H1 (cell line): ENCODE measurements at regions not wholly inside any gene's neighbourhood (a gene's known extent, or its start where the extent isn't known, plus 50 kb on each side); places are given as distances from the start of the nearest gene placed in this dataset.

Experiments used
- CBX5 ChIP-seq: fragments of 300-800, 300-1000 bp; sonication (generic); IDR thresholded peaks from 2 replicates; pipeline ENCODE4 v1.7.1; 2016; ENCODE audit warnings: antibody characterized with exemption, low read length, low read depth
- POLR2A ChIP-seq, 2 experiments: IDR thresholded peaks; 1 replicate in 1 of 2; 2 replicates in 1 of 2; pipeline ENCODE4 v1.6.1; 2011; ENCODE audit warnings: low read depth in 2 of 2, low read length in 2 of 2, mild to moderate bottlenecking in 2 of 2; ENCODE audit errors: control extremely low read depth in 1 of 2
- POLR2AphosphoS5 ChIP-seq: IDR thresholded peaks from 2 replicates; pipeline ENCODE4 v1.6.1; 2011; ENCODE audit warnings: low read depth, low read length
- TF ChIP-seq, protein P1 (sequence below): fragments of 300-600 bp; sonication (generic); IDR thresholded peaks from 2 replicates; pipeline ENCODE4 v1.7.1; 2012; ENCODE audit warnings: low read length, moderate library complexity, mild to moderate bottlenecking, inconsistent platforms; ENCODE audit not compliant: insufficient replicate concordance

DNA sequence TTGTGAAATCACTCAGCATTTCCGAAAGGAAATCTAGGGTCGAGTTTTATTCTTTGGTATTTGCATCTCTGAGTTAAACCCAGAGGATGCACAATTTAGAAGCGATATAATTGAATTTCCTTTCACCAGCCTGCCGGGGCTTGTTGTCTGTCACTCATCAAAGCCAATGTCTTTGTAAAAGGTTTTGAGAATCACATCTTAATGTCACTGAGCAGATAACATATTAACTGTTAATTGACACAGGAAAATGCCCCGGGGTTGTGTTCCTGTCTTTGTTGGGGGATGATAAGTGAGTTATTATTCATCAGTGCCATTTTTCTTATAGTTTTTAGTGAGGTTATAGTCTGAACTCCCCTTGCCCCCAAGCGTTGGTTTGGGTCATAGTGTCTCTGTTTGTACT, 73.4 kb downstream of the DUSP6 start (continued):
- TF ChIP-seq, protein P1, sequence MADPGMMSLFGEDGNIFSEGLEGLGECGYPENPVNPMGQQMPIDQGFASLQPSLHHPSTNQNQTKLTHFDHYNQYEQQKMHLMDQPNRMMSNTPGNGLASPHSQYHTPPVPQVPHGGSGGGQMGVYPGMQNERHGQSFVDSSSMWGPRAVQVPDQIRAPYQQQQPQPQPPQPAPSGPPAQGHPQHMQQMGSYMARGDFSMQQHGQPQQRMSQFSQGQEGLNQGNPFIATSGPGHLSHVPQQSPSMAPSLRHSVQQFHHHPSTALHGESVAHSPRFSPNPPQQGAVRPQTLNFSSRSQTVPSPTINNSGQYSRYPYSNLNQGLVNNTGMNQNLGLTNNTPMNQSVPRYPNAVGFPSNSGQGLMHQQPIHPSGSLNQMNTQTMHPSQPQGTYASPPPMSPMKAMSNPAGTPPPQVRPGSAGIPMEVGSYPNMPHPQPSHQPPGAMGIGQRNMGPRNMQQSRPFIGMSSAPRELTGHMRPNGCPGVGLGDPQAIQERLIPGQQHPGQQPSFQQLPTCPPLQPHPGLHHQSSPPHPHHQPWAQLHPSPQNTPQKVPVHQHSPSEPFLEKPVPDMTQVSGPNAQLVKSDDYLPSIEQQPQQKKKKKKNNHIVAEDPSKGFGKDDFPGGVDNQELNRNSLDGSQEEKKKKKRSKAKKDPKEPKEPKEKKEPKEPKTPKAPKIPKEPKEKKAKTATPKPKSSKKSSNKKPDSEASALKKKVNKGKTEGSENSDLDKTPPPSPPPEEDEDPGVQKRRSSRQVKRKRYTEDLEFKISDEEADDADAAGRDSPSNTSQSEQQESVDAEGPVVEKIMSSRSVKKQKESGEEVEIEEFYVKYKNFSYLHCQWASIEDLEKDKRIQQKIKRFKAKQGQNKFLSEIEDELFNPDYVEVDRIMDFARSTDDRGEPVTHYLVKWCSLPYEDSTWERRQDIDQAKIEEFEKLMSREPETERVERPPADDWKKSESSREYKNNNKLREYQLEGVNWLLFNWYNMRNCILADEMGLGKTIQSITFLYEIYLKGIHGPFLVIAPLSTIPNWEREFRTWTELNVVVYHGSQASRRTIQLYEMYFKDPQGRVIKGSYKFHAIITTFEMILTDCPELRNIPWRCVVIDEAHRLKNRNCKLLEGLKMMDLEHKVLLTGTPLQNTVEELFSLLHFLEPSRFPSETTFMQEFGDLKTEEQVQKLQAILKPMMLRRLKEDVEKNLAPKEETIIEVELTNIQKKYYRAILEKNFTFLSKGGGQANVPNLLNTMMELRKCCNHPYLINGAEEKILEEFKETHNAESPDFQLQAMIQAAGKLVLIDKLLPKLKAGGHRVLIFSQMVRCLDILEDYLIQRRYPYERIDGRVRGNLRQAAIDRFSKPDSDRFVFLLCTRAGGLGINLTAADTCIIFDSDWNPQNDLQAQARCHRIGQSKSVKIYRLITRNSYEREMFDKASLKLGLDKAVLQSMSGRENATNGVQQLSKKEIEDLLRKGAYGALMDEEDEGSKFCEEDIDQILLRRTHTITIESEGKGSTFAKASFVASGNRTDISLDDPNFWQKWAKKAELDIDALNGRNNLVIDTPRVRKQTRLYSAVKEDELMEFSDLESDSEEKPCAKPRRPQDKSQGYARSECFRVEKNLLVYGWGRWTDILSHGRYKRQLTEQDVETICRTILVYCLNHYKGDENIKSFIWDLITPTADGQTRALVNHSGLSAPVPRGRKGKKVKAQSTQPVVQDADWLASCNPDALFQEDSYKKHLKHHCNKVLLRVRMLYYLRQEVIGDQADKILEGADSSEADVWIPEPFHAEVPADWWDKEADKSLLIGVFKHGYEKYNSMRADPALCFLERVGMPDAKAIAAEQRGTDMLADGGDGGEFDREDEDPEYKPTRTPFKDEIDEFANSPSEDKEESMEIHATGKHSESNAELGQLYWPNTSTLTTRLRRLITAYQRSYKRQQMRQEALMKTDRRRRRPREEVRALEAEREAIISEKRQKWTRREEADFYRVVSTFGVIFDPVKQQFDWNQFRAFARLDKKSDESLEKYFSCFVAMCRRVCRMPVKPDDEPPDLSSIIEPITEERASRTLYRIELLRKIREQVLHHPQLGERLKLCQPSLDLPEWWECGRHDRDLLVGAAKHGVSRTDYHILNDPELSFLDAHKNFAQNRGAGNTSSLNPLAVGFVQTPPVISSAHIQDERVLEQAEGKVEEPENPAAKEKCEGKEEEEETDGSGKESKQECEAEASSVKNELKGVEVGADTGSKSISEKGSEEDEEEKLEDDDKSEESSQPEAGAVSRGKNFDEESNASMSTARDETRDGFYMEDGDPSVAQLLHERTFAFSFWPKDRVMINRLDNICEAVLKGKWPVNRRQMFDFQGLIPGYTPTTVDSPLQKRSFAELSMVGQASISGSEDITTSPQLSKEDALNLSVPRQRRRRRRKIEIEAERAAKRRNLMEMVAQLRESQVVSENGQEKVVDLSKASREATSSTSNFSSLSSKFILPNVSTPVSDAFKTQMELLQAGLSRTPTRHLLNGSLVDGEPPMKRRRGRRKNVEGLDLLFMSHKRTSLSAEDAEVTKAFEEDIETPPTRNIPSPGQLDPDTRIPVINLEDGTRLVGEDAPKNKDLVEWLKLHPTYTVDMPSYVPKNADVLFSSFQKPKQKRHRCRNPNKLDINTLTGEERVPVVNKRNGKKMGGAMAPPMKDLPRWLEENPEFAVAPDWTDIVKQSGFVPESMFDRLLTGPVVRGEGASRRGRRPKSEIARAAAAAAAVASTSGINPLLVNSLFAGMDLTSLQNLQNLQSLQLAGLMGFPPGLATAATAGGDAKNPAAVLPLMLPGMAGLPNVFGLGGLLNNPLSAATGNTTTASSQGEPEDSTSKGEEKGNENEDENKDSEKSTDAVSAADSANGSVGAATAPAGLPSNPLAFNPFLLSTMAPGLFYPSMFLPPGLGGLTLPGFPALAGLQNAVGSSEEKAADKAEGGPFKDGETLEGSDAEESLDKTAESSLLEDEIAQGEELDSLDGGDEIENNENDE: no peak
- TF ChIP-seq POLR2A (IDR thresholded peaks at IDR 0.05; ENCODE audit: control extremely low read depth in 1 of 2, low read depth in 2 of 2, low read length in 2 of 2): no peak
- TF ChIP-seq POLR2AphosphoS5: no peak
- no peak for TF ChIP-seq CBX5
- TF ChIP-seq, all 59 proteins: peak for 0
